Left cardiac atrium (tissue), 4 donors: ENCODE measurements at regions not wholly inside any gene's neighbourhood (a gene's known extent, or its start where the extent isn't known, plus 50 kb on each side); places are given as distances from the start of the nearest gene placed in this dataset.
A peak's percentile ranks its signal among the peaks of the same experiment; 100 is the strongest.
"Not testable (repeated sequence)": the region's sequence is repeated elsewhere in the genome, so short reads cannot be mapped to it uniquely, and the experiment has no call there.

Source experiments
- ATAC-seq, 2 donors: fragments of 200-7000 bp; cut with Tn5 transposase; one replicate each; pipeline ENCODE4 v1.9.1; 2020; ENCODE audit warnings: mild to moderate bottlenecking in 2 of 2, moderate library complexity in 2 of 2
- DNase-seq: peaks from one replicate; pipeline ENCODE4 v3.0.0-alpha.2; 2020
- intact Hi-C, 2 donors: fragments of 100-400 bp; cut with DNase I; formaldehyde crosslinking; loops; one replicate each; pipeline versions ENCODE4 v1.14.1 to v1.15.1; 2022 to 2023
- donor health status: DM: no; HTN: yes; CAD: no.
- donor health status: DM: no; HTN: yes; CAD: no; lungs with severe emphysema.
- donor health status: DM: yes; HTN: yes; CAD: no.
- donor health status: Dilated cardiomyopathy.

GRCh38 chr20:23299673-23300050 lies 50.9 kb upstream of the NXT1 start:
- ATAC-seq, result no peak
- intact Hi-C loops, result no loop called here
- DNase-seq, result no peak

GRCh38 chr20:23298926-23299672 lies 51.5 kb upstream of the NXT1 start:
- DNase-seq (no peak), ATAC-seq (no peak)
- intact Hi-C loops, result no loop called here

- DNase-seq (no peak), ATAC-seq (no peak)
- intact Hi-C loops, result no loop called here
These were observed 52.4 kb upstream of the NXT1 start for GRCh38 chr20:23298155-23298554.

GRCh38 chr20:23296841-23297701 lies 53.5 kb upstream of the NXT1 start:
- no peak for ATAC-seq
- no peak for DNase-seq
- intact Hi-C loops, result no loop called here

- intact Hi-C loops, result no loop called here
- no peak for DNase-seq
- no peak for ATAC-seq
These were observed 54.7 kb upstream of the NXT1 start for GRCh38 chr20:23295934-23296333.

- intact Hi-C loops, result no loop called here
- ATAC-seq, result no peak
- DNase-seq, result no peak
These were observed 55.9 kb upstream of the NXT1 start for GRCh38 chr20:23294671-23295070.

- DNase-seq, result no peak
- no peak for ATAC-seq
- intact Hi-C loops, result no loop called here
These were observed 56.4 kb upstream of the NXT1 start for GRCh38 chr20:23294166-23294565.

GRCh38 chr20:23293689-23294088 lies 56.9 kb upstream of the NXT1 start:
- ATAC-seq (peak; percentile 41 to 82), DNase-seq (peak; percentile 57)
- intact Hi-C loops, result no loop called here

GRCh38 chr20:23292311-23292710 lies 58.3 kb upstream of the NXT1 start:
- ATAC-seq, intact Hi-C loops, DNase-seq: not testable (repeated sequence)

- ATAC-seq (no peak), DNase-seq (no peak)
These were observed 58.9 kb upstream of the NXT1 start for GRCh38 chr20:23291575-23292240.

GRCh38 chr20:23290761-23291574 lies 59.6 kb upstream of the NXT1 start:
- ATAC-seq (no peak), DNase-seq (no peak)
- intact Hi-C loops, result no loop called here

More at GRCh38 chr20:23291575-23292240, 58.9 kb upstream of the NXT1 start:
- intact Hi-C loops, result no loop called here

GRCh38 chr20:23289724-23290395 lies 60.7 kb upstream of the NXT1 start:
- intact Hi-C loops, result no loop called here
- ATAC-seq (no peak), DNase-seq (no peak)

- intact Hi-C loops, result no loop called here
- ATAC-seq, result no peak
These were observed 61.3 kb upstream of the NXT1 start for GRCh38 chr20:23289249-23289648.

GRCh38 chr20:23287354-23288190 lies 63.0 kb upstream of the NXT1 start:
- ATAC-seq (no peak), DNase-seq (no peak)
- intact Hi-C loops, result no loop called here

More at GRCh38 chr20:23289249-23289648, 61.3 kb upstream of the NXT1 start:
- no peak for DNase-seq

GRCh38 chr20:23286346-23286745 lies 64.2 kb upstream of the NXT1 start:
- DNase-seq (no peak), ATAC-seq (no peak)

GRCh38 chr20:23285536-23285935 lies 65.1 kb upstream of the NXT1 start:
- no peak for DNase-seq

More at GRCh38 chr20:23286346-23286745, 64.2 kb upstream of the NXT1 start:
- intact Hi-C loops, result no loop called here

GRCh38 chr20:23284009-23284408 lies 66.6 kb upstream of the NXT1 start:
- ATAC-seq (no peak), DNase-seq (no peak)
- intact Hi-C loops, result no loop called here

More at GRCh38 chr20:23285536-23285935, 65.1 kb upstream of the NXT1 start:
- no peak for ATAC-seq
- intact Hi-C loops, result no loop called here
